Keratinocyte (primary cell): ENCODE measurements at regions not wholly inside any gene's neighbourhood (a gene's known extent, or its start where the extent isn't known, plus 50 kb on each side); places are given as distances from the start of the nearest gene placed in this dataset.

ENCODE experiments used
- DNase-seq: peaks from one replicate; pipeline ENCODE4 v3.0.0-alpha.2; 2011; ENCODE audit warnings: low read depth, missing footprints, low spot score
- FAIRE-seq: peaks from 2 replicates; lab custom pipeline; 2011; peaks lifted over from hg19 to GRCh38; lab: Jason Lieb, UNC
- H2AFZ ChIP-seq: 2 replicates; pipeline ENCODE4 v1.6.0; 2012; ENCODE audit warnings: low read length, control low read depth, inconsistent platforms; ENCODE audit not compliant: control insufficient read depth
- H3K27ac ChIP-seq: 2 replicates; pipeline ENCODE4 v1.5.1; 2011; ENCODE audit warnings: low read length; ENCODE audit not compliant: control insufficient read depth, insufficient read depth
- H3K27me3 ChIP-seq: 3 replicates; pipeline ENCODE4 v1.6.0; 2011; ENCODE audit warnings: low read length; ENCODE audit not compliant: control insufficient read depth, insufficient read depth; ENCODE audit errors: extremely low read depth
- H3K36me3 ChIP-seq, 2 experiments: 2 replicates in 1 of 2; 3 replicates in 1 of 2; pipeline ENCODE4 v1.5.1; 2011; ENCODE audit warnings: low read length in 2 of 2, mild to moderate bottlenecking in 1 of 2; ENCODE audit not compliant: control insufficient read depth in 2 of 2, insufficient read depth in 2 of 2; ENCODE audit errors: extremely low read depth in 1 of 2
- H3K4me1 ChIP-seq: 3 replicates; pipeline ENCODE4 v1.5.1; 2011; ENCODE audit warnings: low read length; ENCODE audit not compliant: control insufficient read depth, insufficient read depth; ENCODE audit errors: extremely low read depth
- H3K4me2 ChIP-seq: 3 replicates; pipeline ENCODE4 v1.6.0; 2011; ENCODE audit warnings: low read depth, low read length; ENCODE audit not compliant: control insufficient read depth, insufficient read depth; ENCODE audit errors: extremely low read depth
- H3K4me3 ChIP-seq, 3 experiments: fragments of 200-600 bp in 1 of 3; sonication (generic) in 1 of 3; 2 replicates in 2 of 3; 3 replicates in 1 of 3; pipeline ENCODE4 v1.5.1; 2011 to 2016; ENCODE audit warnings: low read length in 3 of 3, mild to moderate bottlenecking in 3 of 3, control low read depth in 2 of 3, inconsistent platforms in 1 of 3, low read depth in 1 of 3, mixed read lengths in 1 of 3, mixed run types in 1 of 3, moderate library complexity in 1 of 3; ENCODE audit not compliant: control insufficient read depth in 2 of 3, insufficient read depth in 2 of 3; ENCODE audit errors: extremely low read depth in 1 of 3
- H3K79me2 ChIP-seq: 2 replicates; pipeline ENCODE4 v1.6.0; 2012; ENCODE audit warnings: low read length; ENCODE audit not compliant: control insufficient read depth, insufficient read depth
- H3K9ac ChIP-seq: 3 replicates; pipeline ENCODE4 v1.6.0; 2011; ENCODE audit warnings: low read length; ENCODE audit not compliant: control insufficient read depth, insufficient read depth; ENCODE audit errors: extremely low read depth
- H3K9me1 ChIP-seq: 3 replicates; pipeline ENCODE4 v1.6.0; 2011; ENCODE audit warnings: low read length; ENCODE audit not compliant: control insufficient read depth, insufficient read depth; ENCODE audit errors: extremely low read depth
- H3K9me3 ChIP-seq: 2 replicates; pipeline ENCODE4 v1.5.1; 2012; ENCODE audit warnings: low read depth, low read length; ENCODE audit not compliant: control insufficient read depth
- H4K20me1 ChIP-seq: 3 replicates; pipeline ENCODE4 v1.6.0; 2011; ENCODE audit warnings: low read length; ENCODE audit not compliant: control insufficient read depth, insufficient read depth; ENCODE audit errors: extremely low read depth
- EZH2 ChIP-seq: IDR thresholded peaks from one replicate; pipeline ENCODE4 v1.6.1; 2012; ENCODE audit warnings: inconsistent platforms, mild to moderate bottlenecking, low read length, moderate library complexity
- dilution Hi-C: fragments of 300-500 bp; cut with MboI; formaldehyde crosslinking; loops from one replicate; pipeline ENCODE4 v1.7.0; 2020; ENCODE audit warnings: low sequenced_read_pairs; ENCODE audit not compliant: extremely low pct_ligation_motif_present
- TF ChIP-seq, protein P1 (sequence below), 3 experiments: IDR thresholded peaks in 1 of 3; conservative IDR thresholded peaks in 1 of 3; optimal IDR thresholded peaks in 1 of 3; 2 replicates in 2 of 3; 3 replicates in 1 of 3; pipeline versions ENCODE3 to v1.5.1; 2011; ENCODE audit warnings: low read length in 3 of 3, mild to moderate bottlenecking in 3 of 3, moderate library complexity in 2 of 3, control low read depth in 1 of 3, inconsistent platforms in 1 of 3; ENCODE audit not compliant: insufficient read depth in 2 of 3; ENCODE audit errors: extremely low read depth in 1 of 3

DNA sequence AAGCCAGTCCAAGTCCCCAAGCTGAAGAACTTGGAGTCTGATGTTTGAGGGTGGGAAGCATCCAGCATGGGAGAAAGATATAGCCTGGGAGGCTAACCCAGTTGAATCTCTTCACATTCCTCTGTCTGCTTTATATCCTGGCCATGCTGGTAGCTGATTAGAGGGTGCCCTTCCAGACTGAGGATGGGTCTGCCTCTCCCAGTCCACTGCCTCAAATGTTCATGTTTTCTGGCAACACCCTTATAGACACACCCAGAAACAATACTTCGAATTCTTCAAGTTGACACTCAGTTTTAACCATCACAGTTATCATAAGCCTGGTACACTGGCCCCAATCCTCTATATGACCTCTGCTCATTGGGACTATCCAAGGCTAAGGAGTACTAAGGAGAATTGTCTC lies 124.1 kb upstream of the WDR1 start:
- FAIRE-seq (no peak), DNase-seq (no peak)
- TF ChIP-seq, protein P1, sequence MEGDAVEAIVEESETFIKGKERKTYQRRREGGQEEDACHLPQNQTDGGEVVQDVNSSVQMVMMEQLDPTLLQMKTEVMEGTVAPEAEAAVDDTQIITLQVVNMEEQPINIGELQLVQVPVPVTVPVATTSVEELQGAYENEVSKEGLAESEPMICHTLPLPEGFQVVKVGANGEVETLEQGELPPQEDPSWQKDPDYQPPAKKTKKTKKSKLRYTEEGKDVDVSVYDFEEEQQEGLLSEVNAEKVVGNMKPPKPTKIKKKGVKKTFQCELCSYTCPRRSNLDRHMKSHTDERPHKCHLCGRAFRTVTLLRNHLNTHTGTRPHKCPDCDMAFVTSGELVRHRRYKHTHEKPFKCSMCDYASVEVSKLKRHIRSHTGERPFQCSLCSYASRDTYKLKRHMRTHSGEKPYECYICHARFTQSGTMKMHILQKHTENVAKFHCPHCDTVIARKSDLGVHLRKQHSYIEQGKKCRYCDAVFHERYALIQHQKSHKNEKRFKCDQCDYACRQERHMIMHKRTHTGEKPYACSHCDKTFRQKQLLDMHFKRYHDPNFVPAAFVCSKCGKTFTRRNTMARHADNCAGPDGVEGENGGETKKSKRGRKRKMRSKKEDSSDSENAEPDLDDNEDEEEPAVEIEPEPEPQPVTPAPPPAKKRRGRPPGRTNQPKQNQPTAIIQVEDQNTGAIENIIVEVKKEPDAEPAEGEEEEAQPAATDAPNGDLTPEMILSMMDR (optimal IDR thresholded peaks at IDR 0.05 in 1 of 3, IDR thresholded peaks at IDR 0.05 in 1 of 3, conservative IDR thresholded peaks at IDR 0.05 in 1 of 3; ENCODE audit: extremely low read depth in 1 of 3, insufficient read depth in 2 of 3, low read length in 3 of 3) = no peak
- no peak for TF ChIP-seq EZH2
- Histone ChIP-seq H2AFZ (no peak overlapping the region), H3K4me1 (no peaks in the 10 kb centered on the region), H3K9me3 (no peaks in the 10 kb centered on the region), H3K4me3 (no peak overlapping the region), H3K27ac (no peak overlapping the region), H3K27me3 (no peaks in the 10 kb centered on the region), H4K20me1 (no peaks in the 10 kb centered on the region), H3K79me2 (no peaks in the 10 kb centered on the region), H3K9me1 (no peaks in the 10 kb centered on the region), H3K9ac (no peak overlapping the region), H3K4me2 (no peak overlapping the region), H3K36me3 (no peaks in the 10 kb centered on the region)
- dilution Hi-C loops = no loop called here

DNA sequence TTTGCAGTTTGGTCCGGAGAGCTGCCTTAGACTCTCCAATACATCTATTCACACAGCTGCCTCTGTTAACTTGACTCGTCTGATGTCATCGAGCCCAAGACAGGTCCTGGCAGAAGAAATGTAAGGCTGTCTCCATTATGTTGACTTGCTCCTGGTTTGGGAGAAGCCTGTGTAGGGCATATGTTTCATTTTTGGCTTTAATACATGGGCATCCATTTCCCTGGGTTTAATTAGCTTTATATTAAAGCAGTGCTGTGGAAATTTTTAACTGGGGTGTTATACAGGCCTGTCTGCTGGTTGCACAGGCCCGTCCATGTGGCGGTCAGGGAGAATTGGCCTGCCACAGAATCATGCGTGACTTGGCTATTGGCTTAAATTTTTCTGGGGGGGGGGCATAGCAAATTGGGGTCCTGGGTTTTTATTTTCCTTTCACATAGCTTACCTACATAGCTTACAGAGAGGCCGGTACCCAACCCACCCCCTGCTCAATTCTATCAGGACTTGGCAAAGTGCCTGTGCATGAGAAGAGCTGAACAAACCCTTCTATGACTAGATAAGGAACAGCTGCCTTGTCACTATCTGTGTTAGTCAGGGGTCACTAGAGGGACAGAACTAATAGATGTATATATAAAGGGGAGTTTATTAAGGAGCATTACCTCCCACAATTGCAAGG lies 123.5 kb upstream of the WDR1 start:
- H3K9me3 ChIP-seq = no peaks in the 10 kb centered on the region
- FAIRE-seq (no peak), DNase-seq (no peak)
- H3K4me1 ChIP-seq = no peaks in the 10 kb centered on the region
- H2AFZ ChIP-seq = no peak overlapping the region
- no peak overlapping the region for H3K27ac ChIP-seq
- TF ChIP-seq, protein P1 (optimal IDR thresholded peaks at IDR 0.05 in 1 of 3, IDR thresholded peaks at IDR 0.05 in 1 of 3, conservative IDR thresholded peaks at IDR 0.05 in 1 of 3; ENCODE audit: extremely low read depth in 1 of 3, insufficient read depth in 2 of 3, low read length in 3 of 3) = no peak
- no peak for TF ChIP-seq EZH2
- no peaks in the 10 kb centered on the region for H3K36me3 ChIP-seq
- no peak overlapping the region for H3K4me3 ChIP-seq
- no peaks in the 10 kb centered on the region for H3K9me1 ChIP-seq
- no peak overlapping the region for H3K9ac ChIP-seq
- dilution Hi-C loops = no loop called here
- no peaks in the 10 kb centered on the region for H4K20me1 ChIP-seq
- H3K4me2 ChIP-seq = no peak overlapping the region
- no peaks in the 10 kb centered on the region for H3K27me3 ChIP-seq
- no peaks in the 10 kb centered on the region for H3K79me2 ChIP-seq
